ENCODE measurements at regions not wholly inside any gene's neighbourhood (a gene's known extent, or its start where the extent isn't known, plus 50 kb on each side); places are given as distances from the start of the nearest gene placed in this dataset.

GRCh38 chr6:112691289-112691688 is 344.2 kb downstream of the RFPL4B start:
- TF ChIP-seq CTCF (conservative IDR thresholded peaks at IDR 0.05) = no peak
- no peak for TF ChIP-seq ZFX (IDR thresholded peaks at IDR 0.05)

All from C4-2B (cell line).